Mucosa of rectum (tissue), 2 donors: ENCODE measurements at regions not wholly inside any gene's neighbourhood (a gene's known extent, or its start where the extent isn't known, plus 50 kb on each side); places are given as distances from the start of the nearest gene placed in this dataset.

Experiments
- H3K27ac ChIP-seq, 2 donors: one replicate each; pipeline ENCODE4 v1.7.0; 2013; ENCODE audit warnings: inconsistent platforms in 2 of 2, low read depth in 2 of 2, low read length in 2 of 2
- H3K27me3 ChIP-seq, 2 donors: one replicate each; pipeline ENCODE4 v1.7.0; 2013; ENCODE audit warnings: low read length in 2 of 2; ENCODE audit not compliant: control insufficient read depth in 2 of 2, insufficient read depth in 2 of 2
- H3K36me3 ChIP-seq, 2 donors: one replicate each; pipeline ENCODE4 v1.7.0; 2013; ENCODE audit warnings: low read length in 2 of 2; ENCODE audit not compliant: control insufficient read depth in 2 of 2, insufficient read depth in 2 of 2
- H3K4me1 ChIP-seq, 2 donors: one replicate each; pipeline ENCODE4 v1.7.0; 2013; ENCODE audit warnings: low read length in 2 of 2, mild to moderate bottlenecking in 1 of 2; ENCODE audit not compliant: control insufficient read depth in 2 of 2, insufficient read depth in 2 of 2
- H3K4me3 ChIP-seq, 2 donors: one replicate each; pipeline ENCODE4 v1.7.0; 2013; ENCODE audit warnings: low read length in 2 of 2
- H3K9ac ChIP-seq, 2 donors: one replicate each; pipeline ENCODE4 v1.7.0; 2013; ENCODE audit warnings: low read length in 2 of 2, low read depth in 1 of 2, mild to moderate bottlenecking in 1 of 2
- H3K9me3 ChIP-seq, 2 donors: one replicate each; pipeline ENCODE4 v1.7.0; 2013; ENCODE audit warnings: low read length in 2 of 2; ENCODE audit not compliant: control insufficient read depth in 2 of 2
- donor health status: healthy.
- donor health status: Normal muscosa, but diverticular disease.

DNA sequence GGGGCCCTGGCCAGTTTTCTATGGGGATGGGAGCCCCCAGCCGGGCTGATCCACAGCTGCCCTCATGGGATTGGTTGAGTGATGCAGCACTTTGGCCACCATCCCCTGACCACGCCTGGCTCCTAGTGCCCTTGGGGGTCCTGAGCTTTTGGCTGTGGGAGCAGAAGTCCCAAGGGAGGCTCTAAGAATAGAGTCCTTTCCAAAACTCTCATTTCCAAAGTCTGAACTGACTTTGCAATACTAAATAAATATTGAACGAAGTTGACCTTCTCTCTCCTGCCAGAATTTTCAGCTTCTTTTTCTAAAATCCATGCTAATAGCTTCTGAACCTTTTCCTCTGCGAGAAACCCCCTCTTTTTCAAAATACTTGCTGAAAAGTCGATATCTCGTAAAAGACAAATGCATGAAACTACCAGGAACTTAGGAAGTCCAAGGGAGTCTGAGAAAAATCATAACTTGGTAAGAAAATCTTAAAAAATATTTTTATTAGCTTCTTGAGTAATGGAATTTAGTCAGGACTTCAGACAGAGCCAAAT is 62.7 kb upstream of the IGFBP3 start:
- H3K9ac ChIP-seq, result no peak overlapping the region
- no peak overlapping the region for H3K27ac ChIP-seq
- no peaks in the 10 kb centered on the region for H3K4me1 ChIP-seq
- no peaks in the 10 kb centered on the region for H3K36me3 ChIP-seq
- no peaks in the 10 kb centered on the region for H3K27me3 ChIP-seq
- no peak overlapping the region for H3K4me3 ChIP-seq
- H3K9me3 ChIP-seq, result no peaks in the 10 kb centered on the region

DNA sequence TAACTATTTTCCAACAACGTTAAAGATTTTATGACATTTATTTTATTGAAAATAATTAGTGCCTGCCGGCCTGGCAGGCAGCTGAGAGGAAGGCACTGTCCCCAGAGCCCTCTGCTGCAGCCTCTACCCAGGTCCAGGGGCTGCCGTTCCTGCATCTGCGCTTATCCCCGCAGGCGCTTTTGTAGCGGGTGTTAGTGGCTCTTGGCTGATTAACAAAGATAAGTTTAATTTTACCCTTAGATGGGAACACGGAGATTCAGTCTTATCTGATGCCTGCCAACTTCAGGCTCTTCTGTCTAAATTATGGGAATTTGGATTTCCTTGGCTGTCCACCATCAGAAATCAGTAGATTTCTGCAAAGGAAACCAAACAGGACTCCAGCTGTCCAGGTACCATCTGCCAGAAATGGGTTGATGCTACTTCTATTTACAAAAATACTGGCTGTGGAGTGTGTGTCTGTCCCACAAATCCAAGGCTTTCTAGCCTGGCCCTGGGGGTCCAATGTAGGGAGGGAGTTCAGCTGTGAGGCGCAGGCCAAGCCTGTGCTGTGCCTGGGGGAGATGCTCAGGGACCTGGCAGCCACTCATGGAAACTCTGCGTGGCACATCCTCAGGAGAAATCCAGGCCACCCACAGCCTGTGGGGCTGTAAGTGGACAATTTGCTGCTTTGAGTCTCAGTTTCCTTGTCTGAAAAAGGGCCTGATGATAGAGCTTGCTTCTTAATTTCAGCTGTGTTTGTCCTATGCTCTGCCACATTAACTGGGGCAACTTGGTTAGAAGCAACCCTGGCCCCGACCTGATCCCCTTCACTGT is 62.0 kb upstream of the IGFBP3 start:
- Histone ChIP-seq H3K9me3 (no peaks in the 10 kb centered on the region), H3K4me3 (no peak overlapping the region), H3K36me3 (no peaks in the 10 kb centered on the region), H3K4me1 (no peaks in the 10 kb centered on the region), H3K9ac (no peak overlapping the region), H3K27ac (no peak overlapping the region), H3K27me3 (no peaks in the 10 kb centered on the region)

DNA sequence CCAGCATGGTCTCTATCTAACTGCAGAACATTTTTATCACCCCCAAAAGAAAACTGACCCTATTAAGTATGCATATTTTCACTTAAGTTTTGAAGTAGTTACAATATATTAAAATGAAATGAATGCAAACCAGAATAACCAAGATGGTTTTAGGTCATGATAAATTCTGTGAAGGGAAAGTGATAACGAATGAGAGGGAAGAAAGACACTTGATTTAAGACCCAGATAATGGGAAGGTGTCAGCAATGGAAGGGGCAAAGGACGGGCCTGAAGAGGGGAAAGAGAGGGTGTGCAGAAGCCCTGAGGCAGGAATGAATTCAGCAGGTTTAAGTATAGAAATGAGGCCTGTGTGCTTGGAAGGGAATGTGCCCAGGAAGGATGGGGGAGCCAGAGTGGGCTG is 61.1 kb upstream of the IGFBP3 start:
- Histone ChIP-seq H3K36me3 (no peaks in the 10 kb centered on the region), H3K27ac (no peak overlapping the region)

DNA sequence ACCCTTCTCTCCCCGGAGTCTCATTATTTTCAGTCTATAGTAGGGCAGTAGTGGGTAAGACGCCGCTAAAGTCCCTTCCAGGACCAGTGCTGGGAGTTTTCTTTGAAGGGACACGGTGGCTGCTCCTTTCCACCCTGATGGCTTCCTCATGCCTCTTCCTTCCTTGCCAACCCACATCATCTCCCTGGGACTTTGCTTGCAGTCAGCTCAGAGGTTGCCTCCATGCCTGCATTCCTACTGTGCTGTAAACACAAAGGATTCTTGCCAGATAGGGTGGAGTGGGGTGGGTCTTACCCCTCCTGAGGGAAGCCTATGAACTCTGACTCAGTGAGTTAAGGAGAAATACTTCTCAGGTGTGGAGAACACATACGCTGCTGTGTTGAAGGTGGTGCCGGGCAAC is 59.9 kb upstream of the IGFBP3 start:
- Histone ChIP-seq H3K27ac (no peak overlapping the region), H3K9me3 (no peaks in the 10 kb centered on the region), H3K4me3 (no peak overlapping the region), H3K27me3 (no peaks in the 10 kb centered on the region), H3K9ac (no peak overlapping the region), H3K4me1 (peaks cover 0 to 2% of the 10 kb centered on the region in 2 donors), H3K36me3 (no peaks in the 10 kb centered on the region)

More for the DNA sequence above, 61.1 kb upstream of the IGFBP3 start:
- Histone ChIP-seq H3K4me3 (no peak overlapping the region), H3K9ac (no peak overlapping the region), H3K27me3 (no peaks in the 10 kb centered on the region), H3K9me3 (no peaks in the 10 kb centered on the region), H3K4me1 (peaks cover 0 to 2% of the 10 kb centered on the region in 2 donors)

DNA sequence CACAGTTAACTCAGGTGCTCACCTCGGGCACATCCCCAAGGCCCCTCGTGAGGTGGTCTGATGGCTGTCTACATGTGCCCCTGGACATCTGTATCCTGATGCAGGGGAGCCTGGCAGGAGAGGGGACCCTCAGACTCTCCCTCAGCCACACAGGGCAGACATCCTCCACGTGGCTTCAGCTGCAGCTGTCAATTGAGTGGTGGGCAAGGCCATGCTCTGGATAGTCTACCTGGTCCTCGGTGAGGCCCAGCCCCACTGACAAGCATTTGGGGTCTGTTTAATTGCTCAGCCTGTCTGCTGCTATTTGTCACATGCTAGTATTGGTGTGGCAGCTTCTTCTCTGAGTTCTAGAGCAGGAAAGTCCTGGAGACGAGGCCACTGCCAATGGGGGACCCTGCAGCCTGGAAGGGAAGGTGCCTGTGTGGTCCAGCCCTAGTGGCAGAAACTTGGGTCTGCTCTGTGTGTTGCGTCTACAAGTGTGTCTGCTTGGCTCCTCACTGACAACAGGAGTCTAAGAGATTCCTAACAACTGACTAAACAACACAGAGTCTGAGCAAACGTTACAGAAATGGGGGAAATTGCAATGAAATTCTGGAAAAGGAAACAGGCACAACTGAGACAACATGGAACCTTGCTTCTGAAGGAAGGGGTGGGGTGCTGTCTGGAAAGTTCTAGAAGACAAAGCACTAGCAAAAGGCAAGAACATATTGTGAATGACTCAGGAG is 59.3 kb upstream of the IGFBP3 start:
- Histone ChIP-seq H3K36me3 (no peaks in the 10 kb centered on the region), H3K27ac (no peak overlapping the region), H3K4me1 (peaks cover 0 to 2% of the 10 kb centered on the region in 2 donors), H3K9ac (no peak overlapping the region), H3K9me3 (no peaks in the 10 kb centered on the region), H3K4me3 (no peak overlapping the region), H3K27me3 (no peaks in the 10 kb centered on the region)

DNA sequence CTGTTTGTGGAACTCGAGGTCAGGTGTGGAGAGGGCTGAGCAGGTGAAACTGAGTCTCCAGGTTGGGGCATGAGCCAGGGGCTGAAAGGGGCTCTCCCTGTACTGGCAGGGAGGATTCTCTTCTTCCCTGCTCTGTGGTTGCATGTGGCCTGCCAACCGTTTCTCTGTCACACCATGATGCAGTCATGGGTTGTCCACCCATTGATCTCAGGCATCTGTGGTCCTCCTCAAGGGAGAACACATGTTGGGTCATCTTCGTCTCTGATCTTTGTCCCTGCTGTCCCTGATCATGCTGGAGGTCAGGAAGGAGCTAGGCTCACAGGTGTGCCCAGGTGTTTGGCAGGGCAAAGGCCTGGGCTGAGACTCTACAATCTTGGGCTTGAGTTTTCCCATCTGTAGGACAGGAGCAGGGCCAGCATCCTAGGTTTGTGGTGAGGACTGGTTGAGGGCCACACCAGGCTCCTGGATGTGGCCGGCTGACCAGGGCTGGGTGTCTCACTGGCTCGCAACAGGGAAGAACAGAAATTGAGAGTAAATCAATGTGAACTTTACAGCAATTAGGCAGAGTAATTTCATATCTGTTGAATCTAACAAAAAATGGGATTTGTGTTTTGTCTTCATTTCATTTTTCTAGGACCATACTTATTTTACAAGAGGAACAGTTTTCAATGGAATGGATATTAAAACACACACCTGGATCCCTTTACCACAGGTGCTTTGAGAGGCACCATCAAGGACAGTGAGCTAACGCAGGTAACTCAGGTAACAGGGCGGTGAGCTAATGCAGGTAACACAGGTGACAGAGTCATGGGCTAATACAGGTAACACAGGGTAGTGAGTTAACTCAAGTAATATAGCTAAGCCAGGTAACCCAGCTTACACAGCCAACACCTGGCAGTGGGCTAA is 58.5 kb upstream of the IGFBP3 start:
- Histone ChIP-seq H3K27me3 (no peaks in the 10 kb centered on the region), H3K4me1 (peaks cover 0 to 2% of the 10 kb centered on the region in 2 donors), H3K4me3 (no peak overlapping the region), H3K9me3 (no peaks in the 10 kb centered on the region), H3K36me3 (no peaks in the 10 kb centered on the region), H3K9ac (no peak overlapping the region), H3K27ac (no peak overlapping the region)

DNA sequence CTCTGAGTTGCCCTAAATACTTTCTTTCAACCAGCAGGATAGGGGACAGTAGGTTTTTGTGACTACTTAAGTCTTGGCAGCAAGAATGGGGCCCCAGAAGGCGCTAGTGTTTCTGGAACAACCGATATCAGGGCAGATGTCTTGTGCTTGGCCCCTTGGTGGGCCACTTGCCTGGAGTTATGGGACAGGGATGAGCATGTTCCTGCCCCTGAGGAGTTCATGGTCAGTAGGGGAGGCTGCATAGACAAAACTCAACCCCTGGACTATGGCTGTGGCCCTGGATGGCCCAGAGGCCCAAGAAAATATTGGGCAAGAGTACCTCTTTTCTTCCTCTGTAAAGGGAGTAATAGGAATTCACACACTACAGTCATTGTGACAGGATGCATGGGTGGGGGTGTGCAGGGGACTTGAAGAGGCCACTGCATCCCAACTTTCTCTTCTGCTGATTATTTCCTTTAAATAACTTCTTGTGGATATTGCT is 57.7 kb upstream of the IGFBP3 start:
- H3K9me3 ChIP-seq, result no peaks in the 10 kb centered on the region
- H3K9ac ChIP-seq, result no peak overlapping the region
- no peak overlapping the region for H3K27ac ChIP-seq
- H3K4me3 ChIP-seq, result no peak overlapping the region
- no peaks in the 10 kb centered on the region for H3K36me3 ChIP-seq
- no peaks in the 10 kb centered on the region for H3K27me3 ChIP-seq
- peaks cover 0 to 2% of the 10 kb centered on the region in 2 donors for H3K4me1 ChIP-seq

DNA sequence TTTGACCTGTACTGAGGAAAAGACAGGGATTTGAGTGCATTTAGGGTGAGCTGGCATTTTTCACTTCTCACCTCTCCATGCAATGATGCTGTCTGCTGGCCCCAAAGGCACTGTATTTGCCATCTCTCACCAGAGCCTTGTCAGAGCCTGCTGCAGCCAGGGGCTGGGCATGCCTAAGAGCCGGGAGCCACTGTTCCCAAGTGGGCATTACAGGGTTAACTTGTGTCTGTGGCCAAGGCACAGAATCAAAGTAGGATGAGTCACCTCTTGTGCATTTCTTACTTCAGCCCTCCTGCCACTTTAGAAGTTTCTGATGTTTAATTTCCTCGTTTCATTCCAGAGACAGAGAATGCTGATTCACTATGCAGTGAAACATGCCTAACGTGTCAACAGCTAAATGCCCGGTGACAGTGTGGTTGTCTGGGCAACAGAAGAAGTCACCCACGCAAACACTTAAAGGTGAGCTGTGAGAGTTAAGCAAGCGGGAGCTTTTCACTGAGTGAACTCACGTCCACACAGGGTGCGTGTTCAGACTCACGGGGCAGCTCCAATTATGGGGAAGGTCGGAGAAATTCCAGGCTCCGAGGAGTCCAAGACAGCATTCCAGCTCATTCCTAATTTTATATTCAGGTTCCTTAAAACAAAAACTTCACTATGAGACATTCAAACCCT is 57.1 kb upstream of the IGFBP3 start:
- no peaks in the 10 kb centered on the region for H3K36me3 ChIP-seq
- no peak overlapping the region for H3K9ac ChIP-seq
- no peak overlapping the region for H3K27ac ChIP-seq
- no peaks in the 10 kb centered on the region for H3K27me3 ChIP-seq
- peaks cover 0 to 2% of the 10 kb centered on the region in 2 donors for H3K4me1 ChIP-seq
- H3K4me3 ChIP-seq, result no peak overlapping the region
- H3K9me3 ChIP-seq, result no peaks in the 10 kb centered on the region

DNA sequence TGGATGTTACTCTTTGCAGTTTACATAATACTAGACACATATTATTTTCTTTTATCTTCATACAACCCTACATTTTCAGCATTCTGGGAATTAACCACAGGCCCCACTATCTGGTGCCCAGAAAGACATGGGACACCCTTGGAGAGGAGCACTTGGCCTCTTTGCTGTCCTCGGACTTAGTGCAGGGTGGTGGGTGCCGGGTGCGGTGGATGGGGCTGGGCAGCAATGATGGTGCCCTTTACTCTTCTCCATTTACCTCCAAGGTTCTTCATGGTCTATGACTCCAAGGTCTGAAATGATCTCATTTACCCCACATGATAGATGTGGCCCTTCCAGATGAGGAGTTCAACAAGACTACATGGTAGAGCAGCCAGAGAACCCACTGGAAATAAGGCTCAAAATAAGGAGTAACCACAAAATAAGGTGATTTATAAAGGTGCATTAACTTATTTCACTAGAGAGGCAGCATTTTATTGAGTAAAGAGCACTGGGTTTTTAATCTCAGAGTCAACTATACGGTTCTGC is 56.2 kb upstream of the IGFBP3 start:
- H3K9me3 ChIP-seq, result no peaks in the 10 kb centered on the region
- no peaks in the 10 kb centered on the region for H3K27me3 ChIP-seq
- no peak overlapping the region for H3K27ac ChIP-seq
- no peaks in the 10 kb centered on the region for H3K36me3 ChIP-seq
- H3K9ac ChIP-seq, result no peak overlapping the region
- no peak overlapping the region for H3K4me3 ChIP-seq
- peaks cover 0 to 2% of the 10 kb centered on the region in 2 donors for H3K4me1 ChIP-seq
